C4-2B (cell line): ENCODE measurements at regions not wholly inside any gene's neighbourhood (a gene's known extent, or its start where the extent isn't known, plus 50 kb on each side); places are given as distances from the start of the nearest gene placed in this dataset.

Experiments used
- H3K27ac ChIP-seq: fragments of 450-650 bp; 2 replicates; pipeline ENCODE4 v1.5.1; 2017
- ZFX ChIP-seq: fragments of 450-650 bp; IDR thresholded peaks from 2 replicates; pipeline ENCODE4 v1.6.1; 2017
- TF ChIP-seq, protein P1 (sequence below): fragments of 450-650 bp; conservative IDR thresholded peaks from 2 replicates; pipeline ENCODE4 v1.5.1; 2017; ENCODE audit warnings: mild to moderate bottlenecking

DNA sequence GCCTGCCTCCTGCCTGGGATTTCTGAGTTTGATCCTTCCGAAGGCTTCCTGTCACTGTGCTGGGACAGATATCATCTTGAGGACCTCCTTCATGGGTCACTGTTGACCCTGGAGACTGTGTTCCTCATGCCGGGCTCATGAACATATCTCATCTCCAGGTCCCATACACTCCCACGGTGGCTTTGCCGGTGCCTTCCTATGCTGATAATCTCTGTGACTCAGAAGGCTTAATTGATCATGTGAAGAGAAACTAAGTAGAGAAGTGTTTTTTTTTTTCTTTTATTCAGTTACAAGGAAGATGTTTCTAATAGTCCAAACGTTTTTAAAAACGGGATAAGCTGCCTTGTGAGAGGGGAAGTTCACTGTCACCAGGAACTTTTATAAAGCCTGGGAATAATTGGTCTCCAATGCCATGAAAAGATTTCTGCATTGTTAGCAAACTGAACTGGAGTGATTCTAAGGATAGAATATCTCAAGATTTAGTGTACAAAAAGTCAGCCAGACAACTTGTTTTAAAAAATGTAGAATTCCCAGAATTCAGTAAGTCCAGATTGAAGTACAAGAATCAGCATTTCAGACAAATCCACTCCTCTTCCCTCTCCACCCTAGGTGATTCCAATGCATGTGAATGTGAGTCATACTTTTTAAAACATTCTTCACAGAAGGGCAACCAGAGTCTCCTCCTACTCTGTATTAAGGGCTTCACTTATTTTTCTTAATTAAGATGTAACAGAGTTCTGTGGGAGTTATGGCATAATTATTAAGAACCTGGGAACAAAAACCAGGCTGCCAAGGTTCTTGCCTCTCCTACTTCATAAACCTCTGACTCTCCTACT, 139.8 kb upstream of the LGR5 start:
- H3K27ac ChIP-seq: no peak overlapping the region
- TF ChIP-seq ZFX: no peak
- TF ChIP-seq, protein P1, sequence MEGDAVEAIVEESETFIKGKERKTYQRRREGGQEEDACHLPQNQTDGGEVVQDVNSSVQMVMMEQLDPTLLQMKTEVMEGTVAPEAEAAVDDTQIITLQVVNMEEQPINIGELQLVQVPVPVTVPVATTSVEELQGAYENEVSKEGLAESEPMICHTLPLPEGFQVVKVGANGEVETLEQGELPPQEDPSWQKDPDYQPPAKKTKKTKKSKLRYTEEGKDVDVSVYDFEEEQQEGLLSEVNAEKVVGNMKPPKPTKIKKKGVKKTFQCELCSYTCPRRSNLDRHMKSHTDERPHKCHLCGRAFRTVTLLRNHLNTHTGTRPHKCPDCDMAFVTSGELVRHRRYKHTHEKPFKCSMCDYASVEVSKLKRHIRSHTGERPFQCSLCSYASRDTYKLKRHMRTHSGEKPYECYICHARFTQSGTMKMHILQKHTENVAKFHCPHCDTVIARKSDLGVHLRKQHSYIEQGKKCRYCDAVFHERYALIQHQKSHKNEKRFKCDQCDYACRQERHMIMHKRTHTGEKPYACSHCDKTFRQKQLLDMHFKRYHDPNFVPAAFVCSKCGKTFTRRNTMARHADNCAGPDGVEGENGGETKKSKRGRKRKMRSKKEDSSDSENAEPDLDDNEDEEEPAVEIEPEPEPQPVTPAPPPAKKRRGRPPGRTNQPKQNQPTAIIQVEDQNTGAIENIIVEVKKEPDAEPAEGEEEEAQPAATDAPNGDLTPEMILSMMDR: no peak

DNA sequence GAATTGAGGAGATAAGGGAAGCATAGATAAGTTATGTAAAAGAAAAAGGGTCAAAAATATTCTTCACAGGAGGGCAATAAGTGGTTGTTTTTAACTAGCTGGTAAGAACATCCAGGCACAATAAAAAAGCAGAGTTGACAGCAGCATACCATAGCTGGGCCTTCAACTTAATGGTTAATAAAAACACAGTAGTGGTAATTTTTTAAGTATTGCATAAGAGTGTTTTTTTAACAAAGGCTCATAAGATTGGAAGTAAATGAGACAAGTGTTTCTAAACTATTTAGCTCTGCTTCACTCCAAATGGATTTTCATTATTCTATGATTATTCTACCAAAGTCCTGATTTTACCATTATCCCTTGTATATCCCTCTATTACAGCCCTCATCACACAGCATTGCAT, 140.1 kb upstream of the TSPAN8 start:
- TF ChIP-seq, protein P1: no peak
- no peak for TF ChIP-seq ZFX

DNA sequence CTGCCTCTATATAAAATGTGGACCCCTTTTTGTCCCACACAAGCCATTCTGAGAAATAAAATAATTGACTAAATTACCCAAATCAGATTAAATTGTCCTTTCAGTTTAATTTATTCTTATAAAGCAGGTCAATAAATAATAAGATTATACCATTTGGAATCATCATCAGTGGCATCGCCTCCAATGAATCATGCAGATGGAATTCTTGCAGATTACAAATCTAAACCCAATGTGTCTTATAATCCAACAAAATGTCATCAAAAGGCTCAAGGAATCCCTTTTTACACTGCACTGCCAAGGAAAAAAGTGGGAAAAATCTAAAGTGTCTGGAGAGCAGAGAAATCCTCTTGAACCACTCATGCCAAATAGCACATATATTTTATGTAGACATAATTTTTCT, 138.2 kb upstream of the TSPAN8 start:
- no peak overlapping the region for H3K27ac ChIP-seq
- no peak for TF ChIP-seq ZFX
- TF ChIP-seq, protein P1: no peak

More for the DNA sequence above, 140.1 kb upstream of the TSPAN8 start:
- no peak overlapping the region for H3K27ac ChIP-seq

DNA sequence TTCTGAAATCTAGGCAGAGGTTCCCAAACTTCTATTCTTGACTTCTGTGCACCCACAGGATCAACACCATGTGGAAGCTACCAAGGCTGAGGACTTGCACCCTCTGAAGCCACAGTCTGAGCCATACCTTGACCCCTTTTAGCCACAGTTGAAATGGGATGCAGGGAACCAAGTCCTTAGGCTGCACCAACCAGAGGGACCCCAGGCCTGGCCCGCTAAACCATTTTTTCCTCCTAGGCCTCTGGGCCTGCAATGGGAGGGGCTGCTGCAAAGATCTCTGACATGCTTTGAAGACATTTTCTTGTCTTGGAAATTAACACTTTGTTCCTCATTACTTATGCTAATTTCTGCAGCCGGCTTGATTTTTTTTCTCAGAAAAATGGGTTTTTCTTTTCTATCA, 133.9 kb upstream of the TSPAN8 start:
- no peak for TF ChIP-seq ZFX
- TF ChIP-seq, protein P1: no peak
- no peak overlapping the region for H3K27ac ChIP-seq

DNA sequence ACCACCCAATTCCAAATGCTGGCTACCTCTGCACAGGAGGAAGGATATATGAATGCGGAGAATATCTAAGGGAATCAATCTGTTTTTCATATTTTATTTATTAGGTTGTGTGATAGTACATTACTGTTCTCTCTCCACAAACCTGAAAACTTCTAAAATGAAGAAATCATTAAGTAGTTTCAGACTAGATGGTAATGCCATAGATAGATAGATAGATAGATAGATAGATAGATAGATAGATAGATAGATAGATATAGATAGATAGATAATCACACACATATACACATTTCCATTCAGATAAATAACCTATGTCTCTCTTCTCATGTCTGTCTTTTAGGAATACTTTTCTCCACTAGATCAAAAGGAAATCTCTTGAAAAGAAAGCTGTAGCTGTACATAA, 126.1 kb upstream of the TSPAN8 start:
- TF ChIP-seq, protein P1: no peak
- TF ChIP-seq ZFX: no peak
- no peak overlapping the region for H3K27ac ChIP-seq

DNA sequence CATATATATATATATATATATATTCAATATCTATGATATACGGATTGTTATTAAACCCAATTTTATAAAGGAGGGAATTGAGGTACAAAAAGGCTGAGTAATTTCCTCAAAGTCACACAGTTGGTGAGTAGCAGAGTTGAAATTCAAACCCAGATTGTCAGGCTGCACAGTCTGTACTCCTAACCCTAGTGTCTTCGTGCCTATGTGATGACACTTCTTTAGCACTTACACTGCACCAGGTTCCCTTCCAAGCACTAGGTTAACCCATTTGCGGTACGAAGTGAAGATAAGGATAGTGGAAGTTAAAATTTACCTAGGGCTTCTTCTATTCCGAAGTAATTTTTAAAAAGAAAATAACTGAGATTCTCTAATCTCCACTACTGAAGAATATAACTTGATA, 125.1 kb upstream of the TSPAN8 start:
- no peak overlapping the region for H3K27ac ChIP-seq
- no peak for TF ChIP-seq ZFX
- TF ChIP-seq, protein P1: no peak

DNA sequence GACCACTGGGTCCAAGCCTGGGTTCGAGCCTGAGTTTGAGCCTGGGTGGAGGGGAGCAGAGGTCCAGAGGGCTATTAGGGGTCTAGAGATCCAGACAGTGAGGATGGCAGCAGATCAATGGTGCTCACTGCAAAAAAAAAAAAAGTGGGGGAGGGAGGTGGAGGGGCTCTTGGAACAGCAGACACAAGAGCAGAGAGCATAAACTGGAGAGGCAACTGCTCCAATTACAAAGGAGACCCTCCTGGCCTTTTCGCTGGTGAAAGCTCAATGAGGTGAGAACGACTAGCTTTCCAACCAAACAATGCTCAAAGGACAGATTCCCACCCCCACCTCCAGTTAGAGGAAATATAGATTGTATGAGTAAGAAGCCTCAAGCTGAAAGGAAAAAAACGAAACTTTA, 124.2 kb upstream of the TSPAN8 start:
- no peak overlapping the region for H3K27ac ChIP-seq
- TF ChIP-seq, protein P1: no peak
- TF ChIP-seq ZFX: no peak
